ENCODE measurements at regions not wholly inside any gene's neighbourhood (a gene's known extent, or its start where the extent isn't known, plus 50 kb on each side); places are given as distances from the start of the nearest gene placed in this dataset.
"Not testable (repeated sequence)": the region's sequence is repeated elsewhere in the genome, so short reads cannot be mapped to it uniquely, and the experiment has no call there.

DNA sequence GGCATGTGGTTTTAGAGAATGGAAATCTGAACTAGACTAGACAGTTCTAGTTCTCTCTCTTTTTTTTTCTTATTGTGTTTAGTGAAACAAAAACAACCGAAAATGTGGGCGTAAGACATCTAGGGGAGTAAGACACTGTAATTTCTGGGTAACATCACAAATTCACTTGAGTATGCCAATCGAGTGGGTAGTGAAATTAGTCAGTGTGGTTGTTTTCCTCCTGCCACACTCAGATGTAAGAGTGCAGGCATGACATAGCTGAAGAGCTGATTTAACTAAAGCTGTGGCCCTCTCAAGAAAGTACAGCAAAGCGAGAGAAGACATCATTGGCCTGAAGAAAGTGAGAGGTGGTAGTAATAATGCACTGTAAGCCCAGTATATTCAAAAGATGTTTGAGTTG lies 1585.3 kb upstream of the AGA start:
- intact Hi-C loops (cut with DNase I), result no loop called here
- DNase-seq, result no peak
- no peak for ATAC-seq (ENCODE audit: poor library complexity)

DNA sequence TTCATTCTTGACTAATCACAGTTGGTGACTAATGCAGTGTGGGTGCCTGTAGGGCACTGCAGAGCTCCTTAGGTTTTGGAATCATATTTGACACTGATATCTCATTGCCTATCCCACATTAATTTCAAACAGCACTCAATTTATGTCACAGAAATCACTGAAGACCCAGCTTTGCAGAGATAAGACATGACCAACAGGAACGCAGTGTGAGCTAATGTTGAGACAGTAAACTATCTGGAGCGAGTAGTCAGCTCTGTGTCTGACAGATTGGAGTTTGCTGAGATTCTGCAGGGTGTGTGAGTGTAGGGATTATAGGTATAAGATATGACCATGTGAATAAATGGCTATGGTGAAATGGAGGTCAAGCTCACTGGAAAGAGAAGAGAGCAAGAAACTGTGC lies 1586.1 kb upstream of the AGA start:
- intact Hi-C loops (cut with DNase I), result no loop called here
- DNase-seq, result no peak

DNA sequence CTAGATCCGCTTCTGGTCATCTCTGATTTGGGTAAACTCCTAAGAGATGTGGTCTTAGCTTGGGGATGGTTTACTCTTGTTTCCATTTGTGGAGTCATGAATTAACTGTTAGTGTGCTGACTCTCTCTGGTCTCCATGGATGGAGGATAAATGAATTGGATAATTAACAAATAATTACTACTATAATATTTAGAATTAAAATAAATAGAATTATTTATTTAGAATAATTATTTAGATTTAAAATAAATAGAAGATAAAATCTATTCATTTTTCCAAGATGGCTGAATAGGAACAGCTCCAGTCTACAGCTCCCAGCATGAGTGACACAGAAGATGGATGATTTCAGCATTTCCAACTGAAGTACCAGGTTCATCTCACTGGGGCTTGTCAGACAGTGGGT lies 1587.4 kb upstream of the AGA start:
- DNase-seq, result no peak
- no peak for ATAC-seq (ENCODE audit: poor library complexity)
- intact Hi-C loops (cut with DNase I), result no loop called here

More for the DNA sequence above, 1586.1 kb upstream of the AGA start:
- ATAC-seq (ENCODE audit: poor library complexity), result no peak

DNA sequence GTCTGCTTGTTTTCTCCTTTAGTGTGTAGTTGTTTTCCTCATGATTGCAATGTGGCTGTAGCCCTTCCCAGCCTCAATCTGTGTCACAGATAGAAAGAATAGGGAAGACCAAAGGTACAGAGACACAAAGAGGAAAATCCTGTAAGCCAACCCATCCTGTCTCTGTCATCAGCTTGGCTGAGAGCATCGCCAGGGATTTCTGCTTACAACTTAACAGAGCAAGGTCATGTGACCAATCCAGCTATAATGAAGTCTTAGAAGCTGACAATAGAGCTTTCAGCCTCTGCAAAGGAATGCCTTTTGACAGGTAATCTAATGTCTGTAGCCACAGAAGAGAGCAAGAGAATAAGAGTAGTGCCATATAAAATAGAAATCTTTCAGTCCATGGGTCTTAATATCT lies 1598.0 kb upstream of the AGA start:
- ATAC-seq (ENCODE audit: poor library complexity) (no peak), DNase-seq (no peak)
- intact Hi-C loops (cut with DNase I), result no loop called here

DNA sequence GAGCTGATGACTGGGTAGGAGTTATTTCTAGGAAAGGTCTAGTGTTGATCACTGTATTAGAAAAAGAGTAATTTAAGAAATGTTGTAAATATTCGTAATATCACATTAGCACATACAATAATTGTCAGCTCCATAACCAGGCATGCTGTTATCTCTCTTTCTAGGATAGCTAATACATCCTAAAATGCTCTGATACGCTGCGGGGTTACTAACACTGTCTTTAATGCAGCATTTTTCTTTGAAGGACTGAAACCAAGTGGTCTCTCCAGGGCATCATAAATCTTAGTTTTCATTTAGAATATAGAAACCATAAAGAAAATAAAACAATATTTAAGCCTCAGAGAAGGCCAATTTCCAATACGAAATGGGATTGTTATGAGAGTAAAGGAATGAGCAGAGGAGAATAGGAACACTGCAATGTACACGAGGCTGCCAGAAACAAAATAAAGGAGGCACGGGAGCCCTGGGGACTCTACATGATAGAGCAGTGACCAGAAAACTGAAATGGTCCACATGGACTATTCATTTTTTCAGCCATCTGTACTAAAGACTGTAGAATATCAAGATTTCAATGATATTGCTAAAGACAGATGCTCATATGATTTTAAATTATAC lies 1606.7 kb upstream of the AGA start:
- ATAC-seq (ENCODE audit: poor library complexity) (no peak), DNase-seq (no peak)
- intact Hi-C loops (cut with DNase I), result no loop called here

DNA sequence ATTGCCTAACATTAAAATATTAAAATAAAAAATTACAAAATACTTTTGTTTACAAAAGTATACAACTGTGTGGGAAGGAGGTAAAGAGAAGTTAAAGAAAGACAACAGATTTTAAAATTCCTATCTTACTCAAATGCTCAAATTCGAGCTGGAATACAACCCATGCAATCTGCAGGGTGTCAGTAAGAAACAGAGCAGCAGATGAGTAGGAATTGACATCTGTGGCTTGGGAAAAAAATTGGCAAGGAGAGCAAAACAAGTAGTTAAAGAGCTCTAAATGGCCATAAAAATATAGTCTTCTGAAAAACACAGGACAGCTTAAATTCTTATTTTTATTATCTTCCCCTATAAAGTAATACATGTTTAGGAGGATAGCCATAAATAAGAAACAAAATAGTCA lies 1609.0 kb upstream of the AGA start:
- intact Hi-C loops (cut with DNase I), result no loop called here
- ATAC-seq (ENCODE audit: poor library complexity) (no peak), DNase-seq (no peak)

DNA sequence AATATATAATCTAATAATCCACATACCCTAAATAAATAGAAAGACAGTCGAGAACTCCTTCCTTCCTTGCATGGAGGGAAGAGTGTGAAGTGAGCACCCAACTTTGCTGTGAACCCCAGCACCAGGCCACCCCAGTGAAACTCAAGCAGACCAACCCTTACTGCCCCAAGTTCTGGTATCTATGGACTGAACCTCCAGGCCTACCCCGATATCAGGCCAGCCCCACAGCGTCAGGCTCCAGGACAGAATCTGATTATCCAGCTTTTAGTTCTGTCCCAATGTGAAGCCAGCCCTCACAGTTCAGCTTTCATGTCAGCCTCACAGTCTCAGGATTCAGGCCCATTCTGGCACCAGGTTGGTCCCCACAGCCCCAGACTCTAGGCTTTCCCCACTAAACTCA lies 1617.2 kb upstream of the AGA start:
- no peak for ATAC-seq (ENCODE audit: poor library complexity)
- intact Hi-C loops (cut with DNase I), result no loop called here
- no peak for DNase-seq

DNA sequence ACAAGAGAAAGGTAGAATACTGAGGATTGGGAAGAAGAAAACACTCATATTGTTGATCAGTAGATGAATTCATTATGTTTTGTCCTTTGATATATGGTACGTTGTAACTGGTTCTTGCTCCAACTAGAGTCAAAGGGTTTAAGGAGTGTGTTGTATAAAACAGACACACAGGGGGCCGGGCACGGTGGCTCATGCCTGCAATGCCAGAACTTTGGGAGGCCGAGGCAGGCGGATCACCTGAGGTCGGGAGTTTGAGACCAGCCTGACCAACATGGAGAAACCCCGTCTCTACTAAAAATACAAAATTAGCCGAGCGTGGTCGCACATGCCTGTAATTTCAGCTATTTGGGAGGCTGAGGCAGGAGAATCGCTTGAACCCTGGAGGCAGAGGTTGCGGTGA lies 1624.0 kb upstream of the AGA start:
- DNase-seq; ATAC-seq (ENCODE audit: poor library complexity); intact Hi-C loops (cut with DNase I): not testable (repeated sequence)

DNA sequence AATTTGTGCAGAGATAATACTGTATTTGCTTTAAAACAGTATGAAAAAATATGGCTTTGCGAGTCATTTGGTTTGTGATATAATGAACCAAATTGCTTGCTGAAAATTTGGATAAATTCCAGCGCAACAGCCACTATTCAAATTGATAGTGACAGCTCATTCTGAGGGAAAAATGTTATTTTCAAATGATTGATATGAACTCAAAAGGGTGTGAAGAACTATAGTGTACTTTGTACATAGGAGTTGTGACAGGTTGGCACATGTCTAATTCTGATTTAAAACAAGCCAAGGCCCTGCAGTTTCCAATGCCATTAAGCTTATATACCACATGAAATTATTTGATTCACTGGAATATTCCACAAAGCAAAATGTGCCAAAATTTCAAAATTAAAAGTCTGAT lies 1628.9 kb upstream of the AGA start:
- no peak for DNase-seq
- ATAC-seq (ENCODE audit: poor library complexity), result no peak
- intact Hi-C loops (cut with DNase I), result no loop called here

DNA sequence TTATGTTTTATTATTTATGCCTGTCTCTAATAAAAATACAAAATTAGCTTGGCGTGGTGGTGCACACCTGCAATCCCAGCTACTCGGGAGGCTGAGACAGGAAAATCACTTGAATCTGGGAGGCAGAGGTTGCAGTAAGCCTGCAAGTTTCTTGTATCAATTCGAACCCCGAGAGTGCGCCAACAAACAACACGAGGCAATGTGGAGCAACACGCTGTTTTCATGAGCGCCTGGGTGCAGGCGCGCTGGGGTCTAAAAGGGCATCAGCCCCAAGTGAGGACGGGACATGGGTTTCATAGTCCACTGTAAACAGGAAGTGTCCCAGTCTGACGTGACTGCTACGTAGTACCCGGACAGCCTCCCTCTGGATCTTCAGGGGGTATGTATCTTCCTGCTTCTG lies 1634.6 kb upstream of the AGA start:
- ATAC-seq (ENCODE audit: poor library complexity), result no peak
- intact Hi-C loops (cut with DNase I), result no loop called here
- no peak for DNase-seq

DNA sequence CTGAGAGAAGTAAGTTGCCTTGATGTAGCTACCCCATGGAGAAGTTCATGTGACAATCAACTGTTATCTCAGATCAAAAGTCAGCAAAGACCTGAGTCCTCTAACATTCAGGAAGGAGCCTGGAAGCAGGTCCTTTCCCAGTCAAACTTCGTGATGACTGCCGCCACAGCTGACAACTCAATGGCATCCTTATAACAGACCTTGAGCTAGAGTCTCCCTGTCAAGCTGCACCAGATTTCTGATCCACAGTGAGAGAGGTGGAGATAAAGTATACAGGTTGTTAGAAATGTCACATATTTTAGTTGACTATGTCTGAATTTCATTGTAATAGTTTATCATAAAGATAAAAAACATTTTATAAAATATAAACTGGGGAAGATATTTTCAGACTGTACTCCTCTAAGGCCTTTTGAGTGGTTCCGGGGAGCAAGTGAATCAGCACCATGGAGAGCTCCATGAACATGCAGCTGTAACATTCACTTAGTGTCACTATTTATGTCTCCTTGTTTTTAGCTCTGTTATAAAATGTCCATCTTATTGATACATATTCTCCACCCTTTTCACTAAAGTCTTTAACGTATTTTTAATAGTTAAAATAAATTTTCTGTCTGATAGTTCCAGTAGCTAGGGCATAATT lies 1653.5 kb upstream of the AGA start:
- no peak for DNase-seq
- intact Hi-C loops (cut with DNase I), result no loop called here
- ATAC-seq (ENCODE audit: poor library complexity), result no peak

DNA sequence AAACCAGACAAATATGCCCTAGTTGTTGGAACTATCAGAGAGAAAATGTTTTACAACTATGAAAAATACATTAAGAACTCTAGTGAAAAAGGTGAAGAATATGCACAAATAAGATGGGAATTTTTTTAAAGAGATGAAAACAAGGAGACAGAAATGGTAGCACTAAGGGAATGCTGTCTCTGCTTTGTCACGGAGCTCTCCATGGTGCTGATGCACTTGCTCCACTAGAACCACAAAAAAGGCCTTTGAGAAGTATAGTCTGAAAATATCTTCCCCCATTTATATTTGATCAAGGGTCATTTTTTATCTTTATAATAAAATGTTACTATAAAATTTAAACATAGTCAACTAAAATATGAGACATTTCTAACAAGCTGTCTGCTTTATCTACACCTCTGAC lies 1655.5 kb upstream of the AGA start:
- intact Hi-C loops (cut with DNase I), result no loop called here
- no peak for ATAC-seq (ENCODE audit: poor library complexity)

DNA sequence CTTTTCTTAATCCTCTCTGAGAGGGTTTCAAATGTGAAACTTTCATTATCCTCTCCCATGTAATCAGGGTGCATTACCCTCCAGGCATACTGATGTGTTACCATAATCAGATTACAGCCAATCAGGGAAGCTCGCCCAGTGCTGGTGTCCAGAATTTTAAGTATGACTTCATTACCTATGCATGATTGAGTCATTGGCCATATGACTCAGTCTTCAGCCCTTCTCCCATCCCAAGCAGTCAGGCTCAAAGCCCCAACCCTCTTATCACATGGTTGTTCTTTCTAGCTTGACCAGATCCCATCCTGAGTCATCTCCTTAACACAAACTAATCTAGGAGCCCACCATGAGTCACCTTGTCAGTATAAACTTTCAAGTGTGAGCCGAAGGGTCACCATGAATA lies 1668.1 kb upstream of the AGA start:
- DNase-seq (no peak), ATAC-seq (ENCODE audit: poor library complexity) (no peak)
- intact Hi-C loops (cut with DNase I), result no loop called here

More for the DNA sequence above, 1655.5 kb upstream of the AGA start:
- no peak for DNase-seq

DNA sequence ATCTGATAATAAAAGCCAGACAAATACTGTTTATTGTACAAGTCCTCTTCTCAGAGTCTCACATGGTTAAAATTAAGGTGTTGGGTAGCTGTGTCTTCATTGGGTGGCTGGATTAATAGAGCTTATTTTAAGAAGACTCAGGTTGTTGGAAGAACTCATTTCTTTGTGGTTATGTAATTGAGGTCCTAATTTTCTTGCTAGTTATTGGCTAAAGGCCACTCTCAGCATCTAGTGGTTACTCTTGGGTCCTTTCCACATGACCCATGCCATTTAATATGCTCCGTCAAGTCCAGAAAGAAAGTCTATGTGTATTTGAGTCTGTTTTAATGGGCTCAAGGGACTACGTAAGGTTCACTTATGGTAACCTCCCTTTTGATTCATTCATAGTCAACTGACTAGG lies 1668.6 kb upstream of the AGA start:
- intact Hi-C loops (cut with DNase I), result no loop called here
- DNase-seq (no peak), ATAC-seq (ENCODE audit: poor library complexity) (no peak)

DNA sequence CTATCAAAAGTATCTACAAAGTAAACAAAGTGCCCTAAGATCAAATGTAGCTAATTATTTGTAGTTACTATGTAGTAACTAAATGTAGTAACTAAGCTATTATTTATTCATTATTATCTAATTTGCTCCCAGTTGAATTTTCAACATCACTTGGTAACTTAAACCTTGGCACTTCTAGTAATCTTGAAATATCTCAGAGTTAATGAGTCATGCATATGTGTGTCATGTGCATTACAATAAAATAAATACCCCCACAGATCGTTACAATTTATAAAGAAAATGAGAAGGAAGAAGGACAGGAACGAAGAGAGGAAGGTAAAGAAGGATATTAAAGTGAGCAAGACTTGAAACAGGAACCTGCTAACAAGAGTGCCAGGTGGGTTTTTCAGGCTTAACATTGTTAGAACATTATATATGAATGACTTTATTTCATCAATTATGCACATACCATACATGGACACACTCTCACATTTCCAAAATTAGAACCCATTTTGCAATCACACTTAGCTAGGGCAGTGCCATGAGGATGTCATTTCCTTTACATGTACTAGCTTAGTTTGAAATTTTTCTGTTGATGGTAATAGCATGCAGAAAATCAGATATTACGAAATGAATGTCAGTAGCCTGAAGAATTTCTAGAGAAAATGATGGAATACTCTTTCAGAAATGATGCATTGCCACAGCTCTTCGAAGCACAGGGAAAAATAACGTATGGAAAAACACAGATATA lies 1670.4 kb upstream of the AGA start:
- intact Hi-C loops (cut with DNase I), result no loop called here
- DNase-seq (no peak), ATAC-seq (ENCODE audit: poor library complexity) (no peak)

DNA sequence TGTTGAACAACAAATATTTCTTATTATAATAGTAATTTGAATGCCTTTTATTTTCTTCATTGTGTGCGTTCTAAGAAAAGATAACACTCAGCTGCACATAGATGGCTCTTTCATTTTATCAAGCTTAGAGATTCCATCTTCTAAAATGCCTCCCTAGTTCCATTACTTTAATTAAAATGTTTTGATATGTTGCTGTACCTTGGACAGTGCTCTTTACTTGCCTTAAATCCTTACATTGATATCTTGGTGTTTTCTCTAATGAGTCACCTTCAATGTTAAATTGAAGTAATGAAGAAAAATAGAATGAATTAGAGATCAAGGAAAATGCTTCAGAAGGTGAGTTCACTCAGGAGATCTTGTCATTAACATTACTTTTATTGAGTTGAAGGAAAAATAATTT lies 1672.4 kb upstream of the AGA start:
- ATAC-seq (ENCODE audit: poor library complexity) (no peak), DNase-seq (no peak)
- intact Hi-C loops (cut with DNase I), result no loop called here

DNA sequence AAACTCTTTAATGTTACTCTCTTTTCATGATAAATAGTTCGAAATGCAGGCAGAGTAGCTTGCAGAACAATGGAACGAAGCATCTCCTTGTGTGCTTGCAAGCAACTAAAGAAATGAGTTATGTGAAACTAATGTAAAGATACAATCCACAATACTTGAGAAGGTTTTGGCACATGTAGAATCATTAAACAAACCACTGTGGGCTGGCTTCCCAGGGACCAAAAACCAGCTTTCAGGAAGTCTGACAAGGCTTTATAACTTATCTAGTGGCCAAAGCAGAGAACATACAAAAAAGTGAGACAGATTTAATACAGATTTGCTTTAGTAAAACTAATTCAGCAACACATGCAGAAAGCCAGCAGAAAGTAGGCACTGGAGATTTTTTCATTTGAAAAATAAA lies 1673.8 kb upstream of the AGA start:
- DNase-seq (no peak), ATAC-seq (ENCODE audit: poor library complexity) (no peak)
- intact Hi-C loops (cut with DNase I), result no loop called here

DNA sequence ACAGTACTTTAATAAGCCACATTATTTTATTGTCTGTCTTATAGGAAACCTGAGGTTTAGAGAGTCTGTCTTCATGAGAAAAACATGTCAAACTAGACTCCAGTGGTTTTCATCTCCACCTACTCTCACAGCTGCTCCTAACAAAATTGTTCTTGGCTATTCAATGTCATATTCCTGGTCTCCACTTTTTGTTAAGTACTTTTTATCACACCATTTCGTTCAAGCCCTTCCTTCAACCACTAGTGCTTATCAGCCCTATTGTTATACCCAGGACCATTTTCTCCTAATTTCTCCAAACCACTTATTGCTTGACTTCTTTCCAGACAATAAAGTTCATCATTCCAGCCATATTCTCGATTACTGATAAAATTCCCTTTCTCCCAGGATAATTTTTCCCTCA lies 1674.3 kb upstream of the AGA start:
- intact Hi-C loops (cut with DNase I), result no loop called here
- ATAC-seq (ENCODE audit: poor library complexity), result no peak
- DNase-seq, result no peak

DNA sequence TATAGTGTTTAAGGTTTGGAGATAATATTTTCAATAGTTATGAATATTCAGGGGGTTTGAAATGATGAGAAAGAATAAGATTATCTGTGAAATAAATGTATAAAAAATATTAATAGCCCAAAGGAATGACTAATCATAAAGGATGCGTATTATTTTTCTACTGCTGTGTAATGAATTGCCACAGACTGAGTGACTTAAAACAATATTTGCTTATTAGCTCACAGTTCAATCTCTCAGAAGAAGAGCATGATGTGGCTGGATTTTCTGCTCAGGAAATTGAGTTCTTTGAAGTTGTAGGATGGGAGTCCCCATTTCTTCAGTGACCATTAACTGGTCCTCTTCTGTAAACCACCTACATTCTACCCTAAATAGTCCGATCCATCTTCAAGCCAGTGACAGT lies 1680.8 kb upstream of the AGA start:
- DNase-seq (no peak), ATAC-seq (ENCODE audit: poor library complexity) (no peak)
- intact Hi-C loops (cut with DNase I), result no loop called here

DNA sequence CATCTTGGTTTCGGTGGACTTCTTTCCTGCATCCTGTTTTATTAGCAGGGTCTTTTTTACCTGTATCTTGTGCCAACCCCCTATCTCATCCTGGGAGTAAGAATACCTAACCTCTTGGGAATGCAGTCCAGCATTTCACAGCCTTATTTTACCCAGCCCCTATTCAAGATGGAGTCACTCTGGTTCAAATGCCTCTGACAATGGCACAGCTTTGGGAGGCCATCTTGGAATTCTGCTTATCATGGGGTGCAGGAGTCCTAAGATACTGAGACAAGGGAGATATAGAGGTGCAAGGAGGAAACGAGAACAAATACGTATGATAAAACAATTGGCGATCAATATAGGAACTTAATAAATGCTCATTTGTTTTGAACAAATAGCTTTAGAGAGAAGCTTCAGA lies 1682.2 kb upstream of the AGA start:
- no peak for DNase-seq
- intact Hi-C loops (cut with DNase I), result no loop called here

More for the DNA sequence above, 1682.2 kb upstream of the AGA start:
- ATAC-seq (ENCODE audit: poor library complexity), result no peak

Measured in Right ventricle myocardium superior (tissue), 1 donor.